Heart left ventricle (tissue), 16 donors: ENCODE measurements at regions not wholly inside any gene's neighbourhood (a gene's known extent, or its start where the extent isn't known, plus 50 kb on each side); places are given as distances from the start of the nearest gene placed in this dataset.

Experiments
- ATAC-seq, 4 donors: fragments of 200-7000 bp; cut with Tn5 transposase; one replicate each; pipeline ENCODE4 v1.9.1; 2020 to 2022; ENCODE audit warnings: moderate library complexity in 4 of 4, mild to moderate bottlenecking in 3 of 4, moderate number of reproducible peaks in 1 of 4
- DNase-seq, 5 donors: peaks; one replicate each; pipeline ENCODE4 v3.0.0-alpha.2; 2020
- H3K27ac ChIP-seq, 12 donors: fragments of 200-600 bp; sonication (generic) in 4 of 12; one replicate each; pipeline versions ENCODE4 v1.5.0 to v1.8.0; 2016 to 2022; ENCODE audit warnings: mild to moderate bottlenecking in 2 of 12
- H3K27me3 ChIP-seq, 9 donors: fragments of 200-600 bp; sonication (generic) in 2 of 9; one replicate each; pipeline versions ENCODE4 v1.5.1 to v1.8.0; 2016 to 2022; ENCODE audit warnings: mild to moderate bottlenecking in 3 of 9
- H3K36me3 ChIP-seq, 9 donors: fragments of 200-600 bp; sonication (generic) in 2 of 9; one replicate each; pipeline versions ENCODE4 v1.5.0 to v1.8.0; 2018 to 2022; ENCODE audit warnings: mild to moderate bottlenecking in 2 of 9
- H3K4me1 ChIP-seq, 12 donors: fragments of 200-600 bp; sonication (generic) in 4 of 12; one replicate each; pipeline versions ENCODE4 v1.5.0 to v1.8.0; 2016 to 2022; ENCODE audit warnings: mild to moderate bottlenecking in 3 of 12
- H3K4me3 ChIP-seq, 12 donors: fragments of 200-600 bp; sonication (generic) in 4 of 12; one replicate each; pipeline versions ENCODE4 v1.5.0 to v1.8.0; 2017 to 2022; ENCODE audit warnings: mild to moderate bottlenecking in 9 of 12, moderate library complexity in 4 of 12
- H3K9me3 ChIP-seq, 12 donors: fragments of 200-600 bp; sonication (generic) in 4 of 12; one replicate each; pipeline versions ENCODE4 v1.5.0 to v1.8.0; 2016 to 2022; ENCODE audit warnings: mild to moderate bottlenecking in 1 of 12
- POLR2A ChIP-seq, 2 donors: fragments of 450-650 bp; IDR thresholded peaks; one replicate each; pipeline ENCODE4 v1.6.1; 2017; ENCODE audit warnings: antibody characterized with exemption in 2 of 2, mild to moderate bottlenecking in 2 of 2, moderate library complexity in 2 of 2
- WGBS, 4 donors: extraction: QIAGEN DNeasy Blood & Tissue Kit in 2 of 4; methylation state at CpG; one replicate each; pipeline versions ENCODE4 v1.1.5 to v1.1.7; 2013 to 2018; 5-methylcytosine and 5-hydroxymethylcytosine counted together
- intact Hi-C, 10 donors: fragments of 100-400 bp; cut with DNase I; formaldehyde crosslinking; loops; one replicate each; pipeline versions ENCODE4 v1.11.1 to v1.14.2; 2022
- TF ChIP-seq, protein P1 (sequence below), 12 donors: fragments of 200-600 bp; sonication (generic) in 4 of 12; IDR thresholded peaks; one replicate each; pipeline versions ENCODE4 v1.5.0 to v1.8.0; 2018 to 2022; ENCODE audit warnings: antibody characterized with exemption in 12 of 12, mild to moderate bottlenecking in 5 of 12
- donor health status: ischemic (EF 13 %, LVEDD 7.1; RV severe dilation, severe dysfunction).
- donor health status: healthy with polysubstance abuse.
- donor health status: DM: no; HTN: yes; CAD: no.
- donor health status: DM: no; HTN: no; CAD: no.
- donor health status: ischemic (EF 25% LVEDD 6.9; RV normal size, moderate dysfunction).
- donor health status: ischemic (EF 25% LVEDD 5.7; RV mildly dilated, moderate dysfunction).
- donor health status: healthy.
- donor health status: DM: yes; HTN: yes; CAD: no.
- donor health status: ischemic (EF 35%, LVEDD 5.7; RV mildly dilated, moderate dysfunction).
- donor health status: nonischemic (EF 11% LVEDD 7.7; RV severe dilation, severe dysfunction).
- donor health status: DM: yes; HTN: yes; CAD: no.
- donor health status: PGD.
- donor health status: ischemic (EF 29% LVEDD 5.4; RV normal size, mild dysfunction).
- donor health status: nonischemic (EF 23%, LVEDD 6.1; RV moderate dilation, normal function).

DNA sequence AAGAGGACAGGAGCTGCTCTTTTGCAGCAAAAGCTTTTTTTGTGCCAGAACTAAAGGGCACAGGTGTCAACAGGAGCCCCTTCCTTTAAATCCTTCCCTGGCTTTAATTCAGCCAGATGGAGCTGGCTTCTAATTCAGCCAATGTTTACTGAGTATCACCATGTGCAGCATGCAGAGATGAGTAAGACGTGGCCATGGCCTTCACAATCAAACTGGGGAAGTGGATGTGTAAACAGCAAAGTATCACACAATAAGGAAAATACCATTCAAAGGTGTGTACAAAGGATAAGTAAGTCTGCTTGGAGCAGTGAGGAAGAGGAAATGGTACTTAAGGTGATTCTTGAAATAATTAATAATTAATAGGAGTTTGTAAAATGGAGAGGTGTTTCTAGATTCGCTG, 243.4 kb downstream of the NXPE2 start:
- Histone ChIP-seq H3K4me3 (no peak overlapping the region), H3K27me3 (no peaks in the 10 kb centered on the region), H3K27ac (no peak overlapping the region), H3K9me3 (no peaks in the 10 kb centered on the region), H3K4me1 (no peaks in the 10 kb centered on the region), H3K36me3 (no peaks in the 10 kb centered on the region)
- TF ChIP-seq, protein P1, sequence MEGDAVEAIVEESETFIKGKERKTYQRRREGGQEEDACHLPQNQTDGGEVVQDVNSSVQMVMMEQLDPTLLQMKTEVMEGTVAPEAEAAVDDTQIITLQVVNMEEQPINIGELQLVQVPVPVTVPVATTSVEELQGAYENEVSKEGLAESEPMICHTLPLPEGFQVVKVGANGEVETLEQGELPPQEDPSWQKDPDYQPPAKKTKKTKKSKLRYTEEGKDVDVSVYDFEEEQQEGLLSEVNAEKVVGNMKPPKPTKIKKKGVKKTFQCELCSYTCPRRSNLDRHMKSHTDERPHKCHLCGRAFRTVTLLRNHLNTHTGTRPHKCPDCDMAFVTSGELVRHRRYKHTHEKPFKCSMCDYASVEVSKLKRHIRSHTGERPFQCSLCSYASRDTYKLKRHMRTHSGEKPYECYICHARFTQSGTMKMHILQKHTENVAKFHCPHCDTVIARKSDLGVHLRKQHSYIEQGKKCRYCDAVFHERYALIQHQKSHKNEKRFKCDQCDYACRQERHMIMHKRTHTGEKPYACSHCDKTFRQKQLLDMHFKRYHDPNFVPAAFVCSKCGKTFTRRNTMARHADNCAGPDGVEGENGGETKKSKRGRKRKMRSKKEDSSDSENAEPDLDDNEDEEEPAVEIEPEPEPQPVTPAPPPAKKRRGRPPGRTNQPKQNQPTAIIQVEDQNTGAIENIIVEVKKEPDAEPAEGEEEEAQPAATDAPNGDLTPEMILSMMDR (IDR thresholded peaks at IDR 0.05) = no peak
- TF ChIP-seq POLR2A (IDR thresholded peaks at IDR 0.05) = no peak
- intact Hi-C loops = no loop called here
- ATAC-seq (no peak), DNase-seq (no peak)
- WGBS, 4 donors = 66 to 83% (median 74%) methylated on average over 2 of the region's 2 CpGs

DNA sequence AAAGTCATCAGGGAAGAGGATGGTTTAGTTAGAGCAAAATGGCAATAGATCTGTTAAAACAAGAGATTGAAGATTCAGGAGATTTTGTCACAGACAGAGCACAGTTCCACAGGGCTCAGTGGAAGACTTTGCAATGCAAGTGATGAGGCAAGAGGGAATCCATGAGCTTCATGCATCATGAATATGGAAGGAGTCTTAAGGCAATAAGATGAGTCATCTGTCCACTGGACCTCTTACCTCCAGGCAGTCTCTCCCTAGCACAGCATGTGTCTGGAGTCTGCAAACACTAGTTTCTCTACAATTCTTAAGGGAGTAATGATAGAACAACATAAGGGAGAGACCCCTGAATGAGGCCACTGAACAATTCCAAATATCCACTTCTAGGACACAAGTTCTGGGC, 245.7 kb downstream of the NXPE2 start:
- intact Hi-C loops = no loop called here
- no peak for DNase-seq
- Histone ChIP-seq H3K27me3 (no peaks in the 10 kb centered on the region), H3K36me3 (no peaks in the 10 kb centered on the region), H3K9me3 (no peaks in the 10 kb centered on the region), H3K4me3 (no peak overlapping the region), H3K4me1 (no peaks in the 10 kb centered on the region), H3K27ac (no peak overlapping the region)
- TF ChIP-seq, protein P1 (IDR thresholded peaks at IDR 0.05) = no peak
- TF ChIP-seq POLR2A (IDR thresholded peaks at IDR 0.05) = no peak
- ATAC-seq = no peak

DNA sequence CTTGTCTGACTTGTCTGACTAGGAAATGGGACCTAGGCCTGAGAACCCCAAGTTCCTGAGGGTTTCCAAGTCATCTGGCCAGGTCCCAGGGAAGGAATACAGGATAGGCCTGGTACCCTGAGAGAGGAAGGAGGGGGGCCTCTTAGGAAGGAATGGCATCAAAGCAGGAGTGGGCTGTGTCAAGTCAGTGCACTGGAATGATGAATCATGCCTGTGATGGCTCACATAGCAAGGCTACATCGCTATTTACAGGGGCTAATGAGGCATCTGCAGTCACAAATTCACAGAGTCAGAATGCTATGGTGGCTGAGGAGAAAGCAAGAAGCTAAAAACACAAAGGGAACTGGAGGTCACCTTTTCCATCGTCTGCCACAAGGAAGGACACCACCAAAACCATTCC, 247.3 kb downstream of the NXPE2 start:
- DNase-seq (no peak), ATAC-seq (no peak)
- Histone ChIP-seq H3K9me3 (no peaks in the 10 kb centered on the region), H3K27me3 (no peaks in the 10 kb centered on the region), H3K36me3 (no peaks in the 10 kb centered on the region), H3K4me1 (no peaks in the 10 kb centered on the region), H3K27ac (no peak overlapping the region), H3K4me3 (no peak overlapping the region)
- 49 to 71% (median 56%) methylated on average over 2 of the region's 2 CpGs for WGBS, 4 donors
- TF ChIP-seq POLR2A (IDR thresholded peaks at IDR 0.05) = no peak
- TF ChIP-seq, protein P1 (IDR thresholded peaks at IDR 0.05) = no peak
- intact Hi-C loops = no loop called here

DNA sequence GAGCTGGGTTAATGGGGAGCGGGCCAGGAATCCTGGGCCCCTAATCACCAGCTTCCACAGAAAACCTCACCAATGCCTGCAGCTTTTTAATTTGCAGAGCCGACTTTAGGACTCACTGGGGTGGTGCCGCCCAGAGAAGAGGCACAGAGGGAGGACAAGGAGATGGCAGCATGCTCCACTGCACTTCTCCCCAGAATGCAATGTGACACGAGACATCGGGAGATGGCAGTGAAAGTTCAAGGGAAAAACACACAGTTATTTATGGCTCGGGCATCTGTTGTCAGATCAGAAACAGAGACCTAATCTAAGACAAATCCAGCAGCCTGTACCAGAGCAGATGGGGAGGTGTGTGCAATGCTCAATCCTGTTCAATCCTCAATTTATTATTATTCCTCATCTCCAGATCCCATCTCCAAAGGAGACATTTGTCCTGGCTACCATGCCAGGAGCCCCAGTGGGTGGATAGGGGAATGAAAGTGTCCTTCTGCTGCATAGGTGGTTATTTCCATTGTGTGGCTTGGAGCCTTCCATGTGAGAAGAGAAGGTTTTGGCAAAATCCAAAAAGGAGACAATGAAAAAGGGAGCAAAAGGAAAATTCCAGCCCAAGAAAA, 250.0 kb downstream of the NXPE2 start:
- no peak for DNase-seq
- peaks cover 0 to 12% (median 5%) of the 10 kb centered on the region in 12 donors for H3K9me3 ChIP-seq
- WGBS, 4 donors = 70 to 81% (median 77%) methylated on average over 6 of the region's 6 CpGs

More for the DNA sequence above, 250.0 kb downstream of the NXPE2 start:
- Histone ChIP-seq H3K27ac (no peak overlapping the region), H3K4me3 (no peak overlapping the region), H3K4me1 (no peaks in the 10 kb centered on the region), H3K27me3 (no peaks in the 10 kb centered on the region), H3K36me3 (no peaks in the 10 kb centered on the region)
- no peak for ATAC-seq
- no peak for TF ChIP-seq POLR2A (IDR thresholded peaks at IDR 0.05)
- TF ChIP-seq, protein P1 (IDR thresholded peaks at IDR 0.05) = no peak
- intact Hi-C loops = no loop called here
